Esophagus squamous epithelium (tissue), 5 donors: ENCODE measurements at regions not wholly inside any gene's neighbourhood (a gene's known extent, or its start where the extent isn't known, plus 50 kb on each side); places are given as distances from the start of the nearest gene placed in this dataset.

Experiments used
- DNase-seq: peaks from one replicate; lab custom pipeline; 2025; lab: John Stamatoyannopoulos, UW
- H3K27ac ChIP-seq, 4 donors: fragments of 200-600 bp; sonication (generic); one replicate each; pipeline ENCODE4 v1.5.1; 2016 to 2019; ENCODE audit warnings: mild to moderate bottlenecking in 1 of 4
- H3K27me3 ChIP-seq, 4 donors: fragments of 200-600 bp; sonication (generic); 1 replicate in 3 of 4; 2 replicates in 1 of 4; pipeline versions ENCODE4 v1.5.1 to v1.6.0; 2017 to 2021; ENCODE audit warnings: antibody characterized with exemption in 1 of 4
- H3K36me3 ChIP-seq, 3 donors: fragments of 200-600 bp; sonication (generic); one replicate each; pipeline ENCODE4 v1.5.1; 2016 to 2019
- H3K4me1 ChIP-seq, 3 donors: fragments of 200-600 bp; sonication (generic); one replicate each; pipeline ENCODE4 v1.5.1; 2017 to 2019
- H3K4me3 ChIP-seq, 4 donors: fragments of 200-600 bp; sonication (generic); 1 replicate in 3 of 4; 2 replicates in 1 of 4; pipeline ENCODE4 v1.5.1; 2016 to 2019; ENCODE audit warnings: mild to moderate bottlenecking in 2 of 4, moderate library complexity in 1 of 4
- H3K9me3 ChIP-seq, 3 donors: fragments of 200-600 bp; sonication (generic); one replicate each; pipeline ENCODE4 v1.5.1; 2016 to 2019
- POLR2A ChIP-seq, 4 donors: fragments of 450-650 bp; IDR thresholded peaks; one replicate each; pipeline ENCODE4 v1.6.1; 2017; ENCODE audit warnings: antibody characterized with exemption in 4 of 4, mild to moderate bottlenecking in 4 of 4, moderate library complexity in 3 of 4
- WGBS, 2 donors: methylation state at CpG; one replicate each; pipeline ENCODE4 v1.1.5; 2018; 5-methylcytosine and 5-hydroxymethylcytosine counted together
- intact Hi-C: fragments of 100-400 bp; cut with DNase I; formaldehyde crosslinking; loops from one replicate; pipeline ENCODE4 v1.15.0; 2022
- TF ChIP-seq, protein P1 (sequence below), 6 experiments: fragments of 450-650 bp in 4 of 6; fragments of 200-600 bp in 2 of 6; sonication (generic) in 2 of 6; IDR thresholded peaks; one replicate each; pipeline ENCODE4 v1.5.1; 2016 to 2019; ENCODE audit warnings: antibody characterized with exemption in 6 of 6, mild to moderate bottlenecking in 4 of 6, moderate library complexity in 4 of 6
- donor health status: DM: yes; HTN: yes; CAD: no.

DNA sequence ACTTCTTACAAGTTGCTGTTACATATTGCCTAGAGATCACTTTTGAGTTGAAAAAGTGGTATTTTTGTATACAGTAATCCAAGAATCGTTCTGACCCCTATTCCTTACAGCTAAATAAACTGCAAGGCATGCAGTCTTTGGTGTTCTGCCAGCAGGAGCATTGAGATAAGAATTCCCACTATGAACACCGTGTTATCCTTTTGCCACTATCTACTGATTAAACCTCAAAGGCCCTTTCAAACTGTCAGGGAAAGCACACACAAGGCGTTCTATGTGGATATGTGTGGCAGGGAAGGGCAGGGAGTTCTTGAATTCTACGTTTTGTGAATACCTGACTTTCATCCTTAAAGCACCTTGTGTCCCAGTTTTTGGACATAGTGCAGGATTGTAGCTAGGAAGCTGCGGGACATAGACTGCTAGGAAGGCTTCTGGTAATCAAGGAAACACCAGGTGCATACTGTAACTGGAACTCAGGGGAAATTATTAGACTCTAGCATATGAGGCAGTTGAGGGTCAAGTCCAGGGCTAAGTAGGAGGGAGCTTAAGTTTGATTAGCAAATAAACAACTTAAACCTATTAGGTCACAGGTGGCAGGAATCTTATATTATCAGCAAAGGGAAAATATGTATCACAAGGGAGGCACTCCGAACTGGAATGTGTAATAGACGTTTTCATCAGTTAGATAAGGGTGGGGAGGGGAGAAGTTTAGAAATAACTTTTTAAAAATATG is 506.6 kb downstream of the RNF144B start:
- TF ChIP-seq POLR2A (IDR thresholded peaks at IDR 0.05) = no peak
- TF ChIP-seq, protein P1, sequence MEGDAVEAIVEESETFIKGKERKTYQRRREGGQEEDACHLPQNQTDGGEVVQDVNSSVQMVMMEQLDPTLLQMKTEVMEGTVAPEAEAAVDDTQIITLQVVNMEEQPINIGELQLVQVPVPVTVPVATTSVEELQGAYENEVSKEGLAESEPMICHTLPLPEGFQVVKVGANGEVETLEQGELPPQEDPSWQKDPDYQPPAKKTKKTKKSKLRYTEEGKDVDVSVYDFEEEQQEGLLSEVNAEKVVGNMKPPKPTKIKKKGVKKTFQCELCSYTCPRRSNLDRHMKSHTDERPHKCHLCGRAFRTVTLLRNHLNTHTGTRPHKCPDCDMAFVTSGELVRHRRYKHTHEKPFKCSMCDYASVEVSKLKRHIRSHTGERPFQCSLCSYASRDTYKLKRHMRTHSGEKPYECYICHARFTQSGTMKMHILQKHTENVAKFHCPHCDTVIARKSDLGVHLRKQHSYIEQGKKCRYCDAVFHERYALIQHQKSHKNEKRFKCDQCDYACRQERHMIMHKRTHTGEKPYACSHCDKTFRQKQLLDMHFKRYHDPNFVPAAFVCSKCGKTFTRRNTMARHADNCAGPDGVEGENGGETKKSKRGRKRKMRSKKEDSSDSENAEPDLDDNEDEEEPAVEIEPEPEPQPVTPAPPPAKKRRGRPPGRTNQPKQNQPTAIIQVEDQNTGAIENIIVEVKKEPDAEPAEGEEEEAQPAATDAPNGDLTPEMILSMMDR (IDR thresholded peaks at IDR 0.05) = no peak
- Histone ChIP-seq H3K27me3 (no peaks in the 10 kb centered on the region), H3K4me1 (no peaks in the 10 kb centered on the region), H3K27ac (no peak overlapping the region), H3K9me3 (no peaks in the 10 kb centered on the region), H3K4me3 (no peak overlapping the region), H3K36me3 (no peaks in the 10 kb centered on the region)
- 32 to 54% methylated on average over 7 of the region's 7 CpGs for WGBS, 2 donors
- intact Hi-C loops = no loop called here
- DNase-seq = no peak

DNA sequence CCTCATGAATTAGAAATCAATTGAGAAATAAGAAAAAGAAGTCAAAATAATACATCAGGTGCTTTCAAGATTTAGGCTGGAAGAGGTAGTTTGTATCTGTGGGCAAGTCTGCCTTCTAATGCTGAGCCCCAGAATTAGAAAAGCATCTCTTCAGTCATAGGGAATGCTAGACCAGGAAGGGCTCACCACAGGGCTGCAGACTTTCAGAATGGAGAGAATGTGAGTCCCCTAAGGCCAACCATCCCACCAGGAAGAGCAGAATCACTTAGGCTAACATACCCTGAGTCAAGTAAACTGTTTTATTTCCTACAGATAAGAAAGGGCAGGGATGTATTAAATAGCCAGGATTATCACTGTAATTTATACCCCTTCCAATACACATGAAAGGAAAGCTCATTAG is 510.2 kb downstream of the RNF144B start:
- H3K4me1 ChIP-seq = no peaks in the 10 kb centered on the region
- TF ChIP-seq, protein P1 (IDR thresholded peaks at IDR 0.05) = no peak
- TF ChIP-seq POLR2A (IDR thresholded peaks at IDR 0.05) = no peak
- intact Hi-C loops = no loop called here
- H3K27ac ChIP-seq = no peak overlapping the region
- no peaks in the 10 kb centered on the region for H3K9me3 ChIP-seq
- no peaks in the 10 kb centered on the region for H3K27me3 ChIP-seq
- no peak overlapping the region for H3K4me3 ChIP-seq
- DNase-seq = no peak
- no peaks in the 10 kb centered on the region for H3K36me3 ChIP-seq

- Histone ChIP-seq H3K4me1 (no peaks in the 10 kb centered on the region), H3K4me3 (no peak overlapping the region), H3K9me3 (no peaks in the 10 kb centered on the region), H3K27me3 (no peaks in the 10 kb centered on the region), H3K36me3 (no peaks in the 10 kb centered on the region), H3K27ac (no peak overlapping the region)
- intact Hi-C loops = no loop called here
- no peak for DNase-seq
- WGBS, 2 donors = 89 to 92% methylated on average over 2 of the region's 2 CpGs
- no peak for TF ChIP-seq POLR2A (IDR thresholded peaks at IDR 0.05)
- TF ChIP-seq, protein P1 (IDR thresholded peaks at IDR 0.05) = no peak
Measured at GRCh38 chr6:18904681-18905080, 517.5 kb downstream of the RNF144B start.

GRCh38 chr6:18920701-18921100 is 533.6 kb downstream of the RNF144B start:
- Histone ChIP-seq H3K27ac (no peak overlapping the region), H3K27me3 (no peaks in the 10 kb centered on the region), H3K36me3 (no peaks in the 10 kb centered on the region), H3K4me3 (no peak overlapping the region), H3K9me3 (no peaks in the 10 kb centered on the region), H3K4me1 (no peaks in the 10 kb centered on the region)
- WGBS, 2 donors = 67 to 80% methylated on average over 3 of the region's 3 CpGs
- DNase-seq = no peak
- intact Hi-C loops = no loop called here
- TF ChIP-seq POLR2A (IDR thresholded peaks at IDR 0.05) = no peak
- TF ChIP-seq, protein P1 (IDR thresholded peaks at IDR 0.05) = no peak

GRCh38 chr6:18931086-18931485 is 543.9 kb downstream of the RNF144B start:
- intact Hi-C loops = no loop called here
- Histone ChIP-seq H3K9me3 (no peaks in the 10 kb centered on the region), H3K27ac (no peak overlapping the region), H3K4me3 (no peak overlapping the region), H3K36me3 (no peaks in the 10 kb centered on the region), H3K27me3 (no peaks in the 10 kb centered on the region), H3K4me1 (no peaks in the 10 kb centered on the region)
- no peak for DNase-seq
- TF ChIP-seq, protein P1 (IDR thresholded peaks at IDR 0.05) = no peak
- WGBS, 2 donors = 79 to 83% methylated on average over 4 of the region's 4 CpGs
